HepG2 (cell line): ENCODE measurements at regions not wholly inside any gene's neighbourhood (a gene's known extent, or its start where the extent isn't known, plus 50 kb on each side); places are given as distances from the start of the nearest gene placed in this dataset.

Experiments used
- CTCF ChIP-seq: sonication (generic); formaldehyde crosslinking; IDR thresholded peaks from 2 replicates; pipeline ENCODE4 v1.5.0; 2020; ENCODE audit warnings: mild to moderate bottlenecking, missing genetic modification reagents, moderate library complexity
- ZBTB34 ChIP-seq: sonication (generic); formaldehyde crosslinking; IDR thresholded peaks from 2 replicates; pipeline ENCODE4 v1.8.0; 2022; ENCODE audit warnings: mild to moderate bottlenecking, missing genetic modification reagents

- no peak for TF ChIP-seq ZBTB34 (CRISPR knock-in tag)
- TF ChIP-seq CTCF (CRISPR knock-in tag): no peak
Observed at GRCh38 chr14:83827383-83827782, 1702.6 kb upstream of the FLRT2 start.
